ENCODE measurements at regions not wholly inside any gene's neighbourhood (a gene's known extent, or its start where the extent isn't known, plus 50 kb on each side); places are given as distances from the start of the nearest gene placed in this dataset.
"Not testable (repeated sequence)": the region's sequence is repeated elsewhere in the genome, so short reads cannot be mapped to it uniquely, and the experiment has no call there.

DNA sequence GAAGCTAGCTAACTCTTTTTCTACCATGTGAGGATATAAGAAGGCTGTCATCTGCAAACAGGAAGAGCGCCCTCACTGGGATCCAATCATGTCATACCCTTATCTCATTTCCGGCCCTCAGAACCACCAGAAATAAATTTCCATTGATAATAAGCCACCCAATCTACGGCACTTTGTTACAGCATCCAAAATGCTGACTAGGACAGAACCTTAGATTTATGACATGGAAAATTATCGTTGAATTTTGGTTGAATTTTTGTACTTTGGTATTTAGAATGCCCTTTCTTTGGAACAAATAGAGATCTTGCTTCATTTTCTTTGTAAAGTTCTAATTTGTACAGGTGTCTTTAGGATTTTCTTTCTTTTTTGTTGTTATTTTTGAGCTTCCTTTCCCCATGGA is 53.3 kb upstream of the CYLC2 start:
- H3K36me3 Mint-ChIP-seq (ENCODE audit: low read depth) = no peaks in the 10 kb centered on the region
- H3K4me1 Mint-ChIP-seq = no peaks in the 10 kb centered on the region

GRCh38 chr9:102922526-102922925 is 72.6 kb upstream of the CYLC2 start:
- no peak overlapping the region for H3K27ac ChIP-seq (ENCODE audit: low read depth, low read length)
- H3K4me1 ChIP-seq (ENCODE audit: control insufficient read depth, insufficient read depth, low read length) = no peaks in the 10 kb centered on the region
- no peak overlapping the region for H3K9ac ChIP-seq (ENCODE audit: extremely low read depth, low read length, poor library complexity, severe bottlenecking)
- no peak for DNase-seq
- Mint-ChIP-seq H3K4me3 (no peak overlapping the region), H3K27me3 (ENCODE audit: insufficient read depth) (no peaks in the 10 kb centered on the region), H3K9me3 (peaks cover 5% of the 10 kb centered on the region), H3K4me1 (no peaks in the 10 kb centered on the region), H3K36me3 (ENCODE audit: low read depth) (no peaks in the 10 kb centered on the region), H3K27ac (no peak overlapping the region)
- peaks cover 10% of the 10 kb centered on the region for H3K9me3 ChIP-seq (ENCODE audit: control insufficient read depth, low read length)
- H3K27me3 ChIP-seq (ENCODE audit: control insufficient read depth, insufficient read depth, low read length, poor library complexity, severe bottlenecking) = no peaks in the 10 kb centered on the region
- no peaks in the 10 kb centered on the region for H3K36me3 ChIP-seq (ENCODE audit: control insufficient read depth, insufficient read depth, low read length)
- TF ChIP-seq CTCF (conservative IDR thresholded peaks at IDR 0.05) = no peak
- 81 to 88% methylated on average over 1 of the region's 1 CpG for WGBS, 2 experiments (ENCODE audit: insufficient coverage in 1 of 2, insufficient read length in 1 of 2)
- no peak overlapping the region for H3K4me3 ChIP-seq (ENCODE audit: low read length)

More for the DNA sequence above, 53.3 kb upstream of the CYLC2 start:
- H3K9me3 Mint-ChIP-seq = peaks cover 11% of the 10 kb centered on the region
- no peak overlapping the region for H3K27ac Mint-ChIP-seq
- no peak for TF ChIP-seq CTCF (conservative IDR thresholded peaks at IDR 0.05)
- no peaks in the 10 kb centered on the region for H3K4me1 ChIP-seq (ENCODE audit: control insufficient read depth, insufficient read depth, low read length)
- 67 to 78% methylated on average over 1 to 4 of the region's 4 CpGs for WGBS, 2 experiments (ENCODE audit: insufficient coverage in 1 of 2, insufficient read length in 1 of 2)
- no peak overlapping the region for H3K4me3 Mint-ChIP-seq
- H3K36me3 ChIP-seq (ENCODE audit: control insufficient read depth, insufficient read depth, low read length) = no peaks in the 10 kb centered on the region
- DNase-seq = no peak
- H3K4me3 ChIP-seq (ENCODE audit: low read length) = no peak overlapping the region
- no peak overlapping the region for H3K27ac ChIP-seq (ENCODE audit: low read depth, low read length)
- H3K27me3 Mint-ChIP-seq (ENCODE audit: insufficient read depth) = no peaks in the 10 kb centered on the region
- peaks cover 11% of the 10 kb centered on the region for H3K9me3 ChIP-seq (ENCODE audit: control insufficient read depth, low read length)
- H3K9ac ChIP-seq (ENCODE audit: extremely low read depth, low read length, poor library complexity, severe bottlenecking) = no peak overlapping the region
- H3K27me3 ChIP-seq (ENCODE audit: control insufficient read depth, insufficient read depth, low read length, poor library complexity, severe bottlenecking) = no peaks in the 10 kb centered on the region

GRCh38 chr9:102911185-102911584 is 83.9 kb upstream of the CYLC2 start:
- H3K27me3 Mint-ChIP-seq (ENCODE audit: insufficient read depth) = no peaks in the 10 kb centered on the region
- no peak for TF ChIP-seq CTCF (conservative IDR thresholded peaks at IDR 0.05)
- H3K4me3 Mint-ChIP-seq = no peak overlapping the region
- Histone ChIP-seq H3K27ac (ENCODE audit: low read depth, low read length) (no peak overlapping the region), H3K27me3 (ENCODE audit: control insufficient read depth, insufficient read depth, low read length, poor library complexity, severe bottlenecking) (no peaks in the 10 kb centered on the region), H3K4me1 (ENCODE audit: control insufficient read depth, insufficient read depth, low read length) (no peaks in the 10 kb centered on the region), H3K36me3 (ENCODE audit: control insufficient read depth, insufficient read depth, low read length) (no peaks in the 10 kb centered on the region), H3K9ac (ENCODE audit: extremely low read depth, low read length, poor library complexity, severe bottlenecking) (no peak overlapping the region), H3K9me3 (ENCODE audit: control insufficient read depth, low read length) (peaks cover 35% of the 10 kb centered on the region), H3K4me3 (ENCODE audit: low read length) (no peak overlapping the region)
- no peaks in the 10 kb centered on the region for H3K9me3 Mint-ChIP-seq
- no peaks in the 10 kb centered on the region for H3K4me1 Mint-ChIP-seq
- no peaks in the 10 kb centered on the region for H3K36me3 Mint-ChIP-seq (ENCODE audit: low read depth)
- WGBS, 2 experiments (ENCODE audit: insufficient coverage in 1 of 2, insufficient read length in 1 of 2) = 73% methylated on average over 2 of the region's 2 CpGs; no CpG with 5 or more reads in 1 of the 2 experiments
- no peak overlapping the region for H3K27ac Mint-ChIP-seq
- DNase-seq = no peak

GRCh38 chr9:102905795-102906194 is 89.3 kb upstream of the CYLC2 start:
- H3K36me3 Mint-ChIP-seq (ENCODE audit: low read depth); H3K36me3 ChIP-seq (ENCODE audit: control insufficient read depth, insufficient read depth, low read length); H3K9ac ChIP-seq (ENCODE audit: extremely low read depth, low read length, poor library complexity, severe bottlenecking); H3K27ac ChIP-seq (ENCODE audit: low read depth, low read length); H3K4me3 Mint-ChIP-seq; H3K27ac Mint-ChIP-seq; H3K27me3 Mint-ChIP-seq (ENCODE audit: insufficient read depth); H3K27me3 ChIP-seq (ENCODE audit: control insufficient read depth, insufficient read depth, low read length, poor library complexity, severe bottlenecking); H3K4me1 ChIP-seq (ENCODE audit: control insufficient read depth, insufficient read depth, low read length); H3K4me3 ChIP-seq (ENCODE audit: low read length); H3K4me1 Mint-ChIP-seq; DNase-seq: not testable (repeated sequence)
- H3K9me3 Mint-ChIP-seq = peaks cover 25% of the 10 kb centered on the region
- peaks cover 39% of the 10 kb centered on the region for H3K9me3 ChIP-seq (ENCODE audit: control insufficient read depth, low read length)
- 68 to 87% methylated on average over 3 to 8 of the region's 8 CpGs for WGBS, 2 experiments (ENCODE audit: insufficient coverage in 1 of 2, insufficient read length in 1 of 2)
